ENCODE measurements at regions not wholly inside any gene's neighbourhood (a gene's known extent, or its start where the extent isn't known, plus 50 kb on each side); places are given as distances from the start of the nearest gene placed in this dataset.
A peak's percentile ranks its signal among the peaks of the same experiment; 100 is the strongest.

GRCh38 chr18:46411191-46411828, 245.7 kb downstream of the LOXHD1 start:
- Mint-ChIP-seq H3K9me3 (ENCODE audit: unreplicated experiment) (no peaks in the 10 kb centered on the region), H3K27ac (ENCODE audit: unreplicated experiment) (peak overlapping the region; percentile 87), H3K27me3 (ENCODE audit: unreplicated experiment) (peaks cover 8% of the 10 kb centered on the region), H3K4me1 (ENCODE audit: unreplicated experiment) (peaks cover 50% of the 10 kb centered on the region), H3K36me3 (ENCODE audit: unreplicated experiment) (no peaks in the 10 kb centered on the region), H3K4me3 (ENCODE audit: unreplicated experiment) (no peak overlapping the region)
- no peak for DNase-seq (ENCODE audit: extremely low spot score, unreplicated experiment)
- TF ChIP-seq CTCF (IDR thresholded peaks at IDR 0.05): no peak

- peak; percentile 96 for DNase-seq (ENCODE audit: extremely low spot score, unreplicated experiment)
- Mint-ChIP-seq H3K4me3 (ENCODE audit: unreplicated experiment) (no peak overlapping the region), H3K27ac (ENCODE audit: unreplicated experiment) (peak overlapping the region; percentile 87), H3K36me3 (ENCODE audit: unreplicated experiment) (no peaks in the 10 kb centered on the region), H3K27me3 (ENCODE audit: unreplicated experiment) (peaks cover 8% of the 10 kb centered on the region), H3K9me3 (ENCODE audit: unreplicated experiment) (no peaks in the 10 kb centered on the region), H3K4me1 (ENCODE audit: unreplicated experiment) (peaks cover 49% of the 10 kb centered on the region)
- TF ChIP-seq CTCF (IDR thresholded peaks at IDR 0.05): no peak
These were observed 244.9 kb downstream of the LOXHD1 start for GRCh38 chr18:46411867-46412690.

DNA sequence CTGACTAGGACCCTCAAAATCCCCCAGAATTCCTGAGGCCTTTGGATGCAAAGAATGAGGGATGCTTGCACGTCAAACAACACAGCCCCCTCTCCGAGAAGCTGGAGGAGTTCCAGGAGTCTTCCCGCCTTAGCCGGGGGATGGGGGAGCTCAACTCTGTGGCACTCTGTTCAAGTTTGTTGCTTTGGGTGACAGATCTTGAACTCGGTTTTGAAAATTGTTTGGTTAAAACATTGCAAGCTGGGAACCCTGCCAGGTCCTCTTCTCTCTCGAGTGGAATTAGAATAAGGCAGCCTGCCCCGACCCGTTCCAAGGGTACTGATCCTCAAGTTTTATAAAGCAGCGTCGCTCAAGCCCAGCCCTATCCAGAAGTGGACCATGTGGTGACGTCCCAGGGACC, 244.1 kb downstream of the LOXHD1 start:
- Mint-ChIP-seq H3K9me3 (ENCODE audit: unreplicated experiment) (no peaks in the 10 kb centered on the region), H3K4me3 (ENCODE audit: unreplicated experiment) (no peak overlapping the region), H3K4me1 (ENCODE audit: unreplicated experiment) (peaks cover 40% of the 10 kb centered on the region), H3K36me3 (ENCODE audit: unreplicated experiment) (no peaks in the 10 kb centered on the region), H3K27ac (ENCODE audit: unreplicated experiment) (peak overlapping the region; percentile 87), H3K27me3 (ENCODE audit: unreplicated experiment) (peaks cover 8% of the 10 kb centered on the region)
- no peak for TF ChIP-seq CTCF (IDR thresholded peaks at IDR 0.05)
- no peak for DNase-seq (ENCODE audit: extremely low spot score, unreplicated experiment)

DNA sequence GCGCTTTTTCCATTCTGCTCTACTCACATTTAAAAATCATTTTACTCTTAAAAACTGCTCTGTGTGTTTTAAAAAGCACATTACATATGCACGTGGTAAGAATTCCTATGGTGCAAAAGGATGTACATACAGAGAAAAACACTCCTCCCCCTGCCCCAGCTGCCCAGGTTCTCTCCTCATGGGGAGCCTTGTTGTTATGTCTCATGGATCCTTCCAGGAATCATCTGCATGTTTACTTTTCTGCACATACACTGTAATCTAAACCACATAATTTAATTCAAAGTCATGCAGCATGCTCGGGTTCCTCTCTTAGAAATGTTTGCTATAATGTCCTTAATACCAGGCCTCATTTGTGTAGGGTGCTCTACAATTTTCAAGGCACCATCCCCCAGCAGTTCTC, 243.3 kb downstream of the LOXHD1 start:
- no peaks in the 10 kb centered on the region for H3K9me3 Mint-ChIP-seq (ENCODE audit: unreplicated experiment)
- H3K27me3 Mint-ChIP-seq (ENCODE audit: unreplicated experiment): peaks cover 8% of the 10 kb centered on the region
- no peaks in the 10 kb centered on the region for H3K36me3 Mint-ChIP-seq (ENCODE audit: unreplicated experiment)
- no peak for TF ChIP-seq CTCF (IDR thresholded peaks at IDR 0.05)
- H3K4me3 Mint-ChIP-seq (ENCODE audit: unreplicated experiment): no peak overlapping the region
- peak overlapping the region; percentile 87 for H3K27ac Mint-ChIP-seq (ENCODE audit: unreplicated experiment)
- H3K4me1 Mint-ChIP-seq (ENCODE audit: unreplicated experiment): peaks cover 39% of the 10 kb centered on the region
- no peak for DNase-seq (ENCODE audit: extremely low spot score, unreplicated experiment)

GRCh38 chr18:46414863-46415262, 242.2 kb downstream of the LOXHD1 start:
- no peaks in the 10 kb centered on the region for H3K9me3 Mint-ChIP-seq (ENCODE audit: unreplicated experiment)
- TF ChIP-seq CTCF (IDR thresholded peaks at IDR 0.05): no peak
- no peaks in the 10 kb centered on the region for H3K36me3 Mint-ChIP-seq (ENCODE audit: unreplicated experiment)
- H3K27me3 Mint-ChIP-seq (ENCODE audit: unreplicated experiment): peaks cover 9% of the 10 kb centered on the region
- no peak overlapping the region for H3K27ac Mint-ChIP-seq (ENCODE audit: unreplicated experiment)
- peaks cover 43% of the 10 kb centered on the region for H3K4me1 Mint-ChIP-seq (ENCODE audit: unreplicated experiment)
- no peak for DNase-seq (ENCODE audit: extremely low spot score, unreplicated experiment)
- H3K4me3 Mint-ChIP-seq (ENCODE audit: unreplicated experiment): no peak overlapping the region

All from osteocyte (in vitro differentiated cells).